ENCODE measurements at regions not wholly inside any gene's neighbourhood (a gene's known extent, or its start where the extent isn't known, plus 50 kb on each side); places are given as distances from the start of the nearest gene placed in this dataset.
A peak's percentile ranks its signal among the peaks of the same experiment; 100 is the strongest.

- FAIRE-seq, result no peak
- H3K27me3 ChIP-seq (ENCODE audit: control insufficient read depth, extremely low read depth, insufficient read depth, low read length), result no peaks in the 10 kb centered on the region
Observed at GRCh38 chr7:116403265-116403664, 96.3 kb upstream of the CAV2 start.

GRCh38 chr7:116404389-116404788, 95.1 kb upstream of the CAV2 start:
- H2AFZ ChIP-seq (ENCODE audit: control insufficient read depth, low read length), result peak overlapping the region; percentile 2
- peak; percentile 20 for FAIRE-seq
- no peak for TF ChIP-seq EZH2 (IDR thresholded peaks at IDR 0.05; ENCODE audit: low read length)
- TF ChIP-seq CTCF (optimal IDR thresholded peaks at IDR 0.05 in 1 of 3, IDR thresholded peaks at IDR 0.05 in 1 of 3, conservative IDR thresholded peaks at IDR 0.05 in 1 of 3; ENCODE audit: extremely low read depth in 1 of 3, insufficient read depth in 2 of 3, low read length in 3 of 3), result no peak
- no peak overlapping the region for H3K9ac ChIP-seq (ENCODE audit: control insufficient read depth, extremely low read depth, insufficient read depth, low read length)
- H3K27me3 ChIP-seq (ENCODE audit: control insufficient read depth, extremely low read depth, insufficient read depth, low read length), result no peaks in the 10 kb centered on the region
- H3K4me3 ChIP-seq (ENCODE audit: control insufficient read depth in 2 of 3, extremely low read depth in 1 of 3, insufficient read depth in 2 of 3, low read depth in 1 of 3, low read length in 3 of 3), result no peak overlapping the region
- no peak overlapping the region for H3K4me2 ChIP-seq (ENCODE audit: control insufficient read depth, extremely low read depth, insufficient read depth, low read depth, low read length)
- no peaks in the 10 kb centered on the region for H4K20me1 ChIP-seq (ENCODE audit: control insufficient read depth, extremely low read depth, insufficient read depth, low read length)
- no peaks in the 10 kb centered on the region for H3K79me2 ChIP-seq (ENCODE audit: control insufficient read depth, insufficient read depth, low read length)
- no peak overlapping the region for H3K27ac ChIP-seq (ENCODE audit: control insufficient read depth, insufficient read depth, low read length)
- no peaks in the 10 kb centered on the region for H3K9me3 ChIP-seq (ENCODE audit: control insufficient read depth, low read depth, low read length)
- H3K36me3 ChIP-seq (ENCODE audit: control insufficient read depth in 2 of 2, extremely low read depth in 1 of 2, insufficient read depth in 2 of 2, low read length in 2 of 2), result no peaks in the 10 kb centered on the region
- no peak for DNase-seq (ENCODE audit: low read depth, low spot score)
- H3K4me1 ChIP-seq (ENCODE audit: control insufficient read depth, extremely low read depth, insufficient read depth, low read length), result peaks cover 20% of the 10 kb centered on the region
- H3K9me1 ChIP-seq (ENCODE audit: control insufficient read depth, extremely low read depth, insufficient read depth, low read length), result no peaks in the 10 kb centered on the region
- dilution Hi-C loops (cut with MboI; ENCODE audit: extremely low pct_ligation_motif_present, low sequenced_read_pairs), result no loop called here

More at GRCh38 chr7:116403265-116403664, 96.3 kb upstream of the CAV2 start:
- DNase-seq (ENCODE audit: low read depth, low spot score), result no peak
- dilution Hi-C loops (cut with MboI; ENCODE audit: extremely low pct_ligation_motif_present, low sequenced_read_pairs), result no loop called here
- H3K79me2 ChIP-seq (ENCODE audit: control insufficient read depth, insufficient read depth, low read length), result no peaks in the 10 kb centered on the region
- TF ChIP-seq EZH2 (IDR thresholded peaks at IDR 0.05; ENCODE audit: low read length) (no peak), CTCF (optimal IDR thresholded peaks at IDR 0.05 in 1 of 3, IDR thresholded peaks at IDR 0.05 in 1 of 3, conservative IDR thresholded peaks at IDR 0.05 in 1 of 3; ENCODE audit: extremely low read depth in 1 of 3, insufficient read depth in 2 of 3, low read length in 3 of 3) (no peak)
- peaks cover under 1% of the 10 kb centered on the region for H3K9me3 ChIP-seq (ENCODE audit: control insufficient read depth, low read depth, low read length)
- no peak overlapping the region for H3K9ac ChIP-seq (ENCODE audit: control insufficient read depth, extremely low read depth, insufficient read depth, low read length)
- peaks cover 21% of the 10 kb centered on the region for H3K4me1 ChIP-seq (ENCODE audit: control insufficient read depth, extremely low read depth, insufficient read depth, low read length)
- H3K27ac ChIP-seq (ENCODE audit: control insufficient read depth, insufficient read depth, low read length), result no peak overlapping the region
- H3K36me3 ChIP-seq (ENCODE audit: control insufficient read depth in 2 of 2, extremely low read depth in 1 of 2, insufficient read depth in 2 of 2, low read length in 2 of 2), result no peaks in the 10 kb centered on the region
- H2AFZ ChIP-seq (ENCODE audit: control insufficient read depth, low read length), result no peak overlapping the region
- H3K4me3 ChIP-seq (ENCODE audit: control insufficient read depth in 2 of 3, extremely low read depth in 1 of 3, insufficient read depth in 2 of 3, low read depth in 1 of 3, low read length in 3 of 3), result no peak overlapping the region
- H4K20me1 ChIP-seq (ENCODE audit: control insufficient read depth, extremely low read depth, insufficient read depth, low read length), result no peaks in the 10 kb centered on the region
- no peak overlapping the region for H3K4me2 ChIP-seq (ENCODE audit: control insufficient read depth, extremely low read depth, insufficient read depth, low read depth, low read length)
- no peaks in the 10 kb centered on the region for H3K9me1 ChIP-seq (ENCODE audit: control insufficient read depth, extremely low read depth, insufficient read depth, low read length)
